Neuronal stem cell (in vitro differentiated cells): ENCODE measurements at regions not wholly inside any gene's neighbourhood (a gene's known extent, or its start where the extent isn't known, plus 50 kb on each side); places are given as distances from the start of the nearest gene placed in this dataset.
A peak's percentile ranks its signal among the peaks of the same experiment; 100 is the strongest.
"Not testable (repeated sequence)": the region's sequence is repeated elsewhere in the genome, so short reads cannot be mapped to it uniquely, and the experiment has no call there.

Source experiments
- DNase-seq: peaks from one replicate; pipeline ENCODE4 v3.0.0-alpha.2; 2013; ENCODE audit warnings: low spot score
- H2AFZ ChIP-seq: one replicate; pipeline ENCODE4 v1.6.1; 2013; ENCODE audit warnings: mild to moderate bottlenecking, low read length, inconsistent platforms
- H2AK5ac ChIP-seq: 2 replicates; pipeline ENCODE4 v1.6.1; 2013; ENCODE audit warnings: low read depth, mild to moderate bottlenecking, inconsistent platforms, low read length, moderate library complexity, mixed read lengths
- H2BK120ac ChIP-seq: 2 replicates; pipeline ENCODE4 v1.6.1; 2013; ENCODE audit warnings: low read depth, mild to moderate bottlenecking, inconsistent platforms, low read length, moderate library complexity, mixed read lengths
- H2BK12ac ChIP-seq: one replicate; pipeline ENCODE4 v1.6.1; 2013; ENCODE audit warnings: low read length, inconsistent platforms
- H2BK15ac ChIP-seq: 2 replicates; pipeline ENCODE4 v1.6.1; 2013; ENCODE audit warnings: mild to moderate bottlenecking, low read length, inconsistent platforms, mixed read lengths
- H2BK5ac ChIP-seq: one replicate; pipeline ENCODE4 v1.6.1; 2013; ENCODE audit warnings: inconsistent platforms, mild to moderate bottlenecking, low read length, moderate library complexity
- H3K14ac ChIP-seq: one replicate; pipeline ENCODE4 v1.6.1; 2013; ENCODE audit warnings: low read length, inconsistent platforms
- H3K18ac ChIP-seq: 2 replicates; pipeline ENCODE4 v1.6.1; 2013; ENCODE audit warnings: low read length, inconsistent platforms
- H3K23ac ChIP-seq: 2 replicates; pipeline ENCODE4 v1.6.1; 2013; ENCODE audit warnings: low read depth, mild to moderate bottlenecking, mixed read lengths, low read length, inconsistent platforms; ENCODE audit not compliant: poor library complexity
- H3K27ac ChIP-seq: replicated peaks from 3 replicates; pipeline ENCODE4 v1.5.1; 2013; ENCODE audit warnings: low read length, inconsistent platforms
- H3K27me3 ChIP-seq, 3 experiments: 2 replicates each; pipeline ENCODE4 v1.6.1; 2013; ENCODE audit warnings: low read length in 3 of 3, mild to moderate bottlenecking in 2 of 3, inconsistent platforms in 1 of 3, low read depth in 1 of 3, mixed read lengths in 1 of 3, moderate library complexity in 1 of 3; ENCODE audit not compliant: control insufficient read depth in 3 of 3, insufficient read depth in 3 of 3
- H3K36me3 ChIP-seq, 2 donors: replicated peaks in 1 of 2; 2 replicates each; pipeline ENCODE4 v1.6.1; 2013; ENCODE audit warnings: low read length in 2 of 2; ENCODE audit not compliant: control insufficient read depth in 2 of 2, insufficient read depth in 2 of 2
- H3K4ac ChIP-seq: 2 replicates; pipeline ENCODE4 v1.6.1; 2013; ENCODE audit warnings: inconsistent platforms, mild to moderate bottlenecking, low read length, moderate library complexity
- H3K4me1 ChIP-seq, 2 donors: 1 replicate in 1 of 2; 2 replicates in 1 of 2; pipeline ENCODE4 v1.6.1; 2013; ENCODE audit warnings: low read length in 2 of 2, low read depth in 1 of 2; ENCODE audit not compliant: control insufficient read depth in 2 of 2, insufficient read depth in 1 of 2
- H3K4me2 ChIP-seq: one replicate; pipeline ENCODE4 v1.6.1; 2013; ENCODE audit warnings: mild to moderate bottlenecking, low read length, inconsistent platforms; ENCODE audit not compliant: insufficient read depth, poor library complexity, severe bottlenecking
- H3K4me3 ChIP-seq, 2 donors: 2 replicates each; pipeline ENCODE4 v1.5.1; 2013; ENCODE audit warnings: low read length in 2 of 2, mild to moderate bottlenecking in 2 of 2, inconsistent platforms in 1 of 2, moderate library complexity in 1 of 2
- H3K79me1 ChIP-seq: one replicate; pipeline ENCODE4 v1.6.1; 2013; ENCODE audit warnings: low read depth, mild to moderate bottlenecking, inconsistent platforms, low read length, moderate library complexity
- H3K9ac ChIP-seq: one replicate; pipeline ENCODE4 v1.6.1; 2013; ENCODE audit warnings: mild to moderate bottlenecking, low read depth, low read length, inconsistent platforms; ENCODE audit not compliant: poor library complexity
- H3K9me3 ChIP-seq, 2 donors: replicated peaks in 1 of 2; 2 replicates each; pipeline versions ENCODE3 to v1.6.1; 2013; ENCODE audit warnings: low read length in 2 of 2, mild to moderate bottlenecking in 2 of 2, inconsistent platforms in 1 of 2, low read depth in 1 of 2, mixed read lengths in 1 of 2, moderate library complexity in 1 of 2; ENCODE audit not compliant: control insufficient read depth in 2 of 2, insufficient read depth in 1 of 2
- H4K8ac ChIP-seq: one replicate; pipeline ENCODE4 v1.6.1; 2013; ENCODE audit warnings: low read depth, mild to moderate bottlenecking, inconsistent platforms, low read length, moderate library complexity
- H4K91ac ChIP-seq: one replicate; pipeline ENCODE4 v1.6.1; 2013; ENCODE audit warnings: low read length, low read depth, mild to moderate bottlenecking, inconsistent platforms; ENCODE audit not compliant: poor library complexity
- WGBS, 2 donors: extraction: QIAGEN DNeasy Blood & Tissue Kit; methylation state at CpG; one replicate each; pipeline ENCODE4 v1.1.7; 2013; ENCODE audit warnings: missing lambda C conversion rate in 2 of 2, mixed read lengths in 1 of 2; ENCODE audit not compliant: insufficient read length in 2 of 2, insufficient replicate concordance in 1 of 2; ENCODE audit errors: extremely low coverage in 2 of 2; 5-methylcytosine and 5-hydroxymethylcytosine counted together

GRCh38 chr16:29219562-29219961 lies 186.9 kb downstream of the NPIPB11 start:
- not testable (repeated sequence) for H2AFZ ChIP-seq, H3K9me3 ChIP-seq, H3K14ac ChIP-seq, H2AK5ac ChIP-seq, H3K9ac ChIP-seq, H4K91ac ChIP-seq, H3K79me1 ChIP-seq, H3K4me2 ChIP-seq, H3K4ac ChIP-seq, H3K27ac ChIP-seq, H3K27me3 ChIP-seq, H2BK12ac ChIP-seq, DNase-seq, H3K36me3 ChIP-seq, H4K8ac ChIP-seq, H3K18ac ChIP-seq, H3K4me1 ChIP-seq, H2BK120ac ChIP-seq, H2BK5ac ChIP-seq, H2BK15ac ChIP-seq, H3K23ac ChIP-seq
- peak overlapping the region in 1 of 2 donors; percentile 15 for H3K4me3 ChIP-seq
- WGBS, 2 donors, result no CpG with 5 or more reads among the region's 16 CpGs

- H3K4ac ChIP-seq, H3K18ac ChIP-seq, H3K4me2 ChIP-seq, H2BK15ac ChIP-seq, H3K4me1 ChIP-seq, H2BK5ac ChIP-seq, H3K14ac ChIP-seq, H3K79me1 ChIP-seq, H2AK5ac ChIP-seq, H3K23ac ChIP-seq, H3K9ac ChIP-seq, H3K36me3 ChIP-seq, H4K91ac ChIP-seq, DNase-seq, H2AFZ ChIP-seq, H3K4me3 ChIP-seq, H3K27ac ChIP-seq, H3K9me3 ChIP-seq, H3K27me3 ChIP-seq, H2BK120ac ChIP-seq: not testable (repeated sequence)
- Histone ChIP-seq H4K8ac (peak overlapping the region; percentile 3), H2BK12ac (peak overlapping the region; percentile 10)
- WGBS, 2 donors, result no CpG with 5 or more reads among the region's 26 CpGs
These were observed 187.9 kb downstream of the NPIPB11 start for GRCh38 chr16:29218649-29219048.

DNA sequence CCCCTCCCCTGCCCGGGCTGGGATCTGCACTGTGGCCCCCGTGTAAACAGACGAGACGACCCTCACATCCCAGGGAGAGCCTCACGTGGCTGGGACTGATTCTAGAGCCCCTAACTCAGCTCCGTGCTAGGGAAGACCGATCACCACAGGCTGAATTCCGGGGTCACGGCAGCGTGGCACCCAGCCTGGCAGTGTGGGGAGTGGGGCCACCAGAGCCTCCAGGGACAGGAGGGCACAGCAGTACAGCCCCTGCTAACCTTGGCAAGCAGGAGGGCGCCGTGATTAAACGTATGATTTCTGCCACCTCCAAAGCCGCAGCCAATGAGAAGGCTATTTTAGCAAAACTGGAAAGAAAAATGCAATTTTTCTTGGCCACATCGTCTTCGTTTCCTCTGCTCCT lies 188.3 kb downstream of the NPIPB11 start:
- H3K27me3 ChIP-seq, H3K4me3 ChIP-seq, H3K4ac ChIP-seq, H3K27ac ChIP-seq, H4K8ac ChIP-seq, H3K9me3 ChIP-seq, H2AFZ ChIP-seq, DNase-seq, H3K36me3 ChIP-seq, H3K14ac ChIP-seq, H2BK15ac ChIP-seq, H4K91ac ChIP-seq, H2BK120ac ChIP-seq, H2AK5ac ChIP-seq, H2BK5ac ChIP-seq, H3K4me1 ChIP-seq, H3K4me2 ChIP-seq, H3K9ac ChIP-seq, H3K23ac ChIP-seq, H2BK12ac ChIP-seq, H3K79me1 ChIP-seq: not testable (repeated sequence)
- no CpG with 5 or more reads among the region's 16 CpGs for WGBS, 2 donors
- H3K18ac ChIP-seq, result peak overlapping the region; percentile 38

DNA sequence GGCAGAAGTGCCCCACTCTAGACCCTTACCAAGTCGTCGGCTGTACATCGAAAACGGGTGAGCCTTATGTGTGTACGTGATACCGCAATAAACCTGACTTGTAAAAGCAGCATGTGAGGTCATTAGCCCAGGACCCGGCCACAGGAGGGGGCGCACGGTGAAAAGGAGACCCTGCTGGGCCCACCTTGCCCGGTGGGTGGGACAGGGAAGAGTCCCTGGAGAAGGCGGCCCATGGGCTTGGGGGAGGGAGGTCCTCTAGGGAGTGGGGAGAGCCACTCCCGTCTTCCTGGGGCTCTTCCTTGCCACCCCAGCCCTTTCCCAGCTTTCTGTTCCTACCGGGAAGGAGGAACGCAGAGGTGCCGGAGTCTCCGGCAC lies 188.8 kb downstream of the NPIPB11 start:
- not testable (repeated sequence) for H2BK120ac ChIP-seq, DNase-seq, H3K4me2 ChIP-seq, H2BK15ac ChIP-seq, H3K4ac ChIP-seq, H3K79me1 ChIP-seq, H2BK12ac ChIP-seq, H3K36me3 ChIP-seq, H2AFZ ChIP-seq, H4K8ac ChIP-seq, H3K9me3 ChIP-seq, H2AK5ac ChIP-seq, H3K9ac ChIP-seq, H3K27ac ChIP-seq, H3K18ac ChIP-seq, H4K91ac ChIP-seq, H3K4me3 ChIP-seq, H3K27me3 ChIP-seq, H3K14ac ChIP-seq, H3K4me1 ChIP-seq, H3K23ac ChIP-seq, H2BK5ac ChIP-seq
- no CpG with 5 or more reads among the region's 16 CpGs for WGBS, 2 donors
